SK-N-SH treated with all-trans-retinoic acid at 6 μM for 48 hours (cell line): ENCODE measurements at regions not wholly inside any gene's neighbourhood (a gene's known extent, or its start where the extent isn't known, plus 50 kb on each side); places are given as distances from the start of the nearest gene placed in this dataset.

Experiments used
- ATAC-seq: fragments of 200-7000 bp; cut with Tn5 transposase; 3 replicates; pipeline ENCODE4 v1.9.1; 2020; ENCODE audit warnings: mild to moderate bottlenecking, moderate library complexity
- ARNTL ChIP-seq: fragments of 450-650 bp; formaldehyde crosslinking; IDR thresholded peaks from 2 replicates; pipeline ENCODE4 v1.5.0; 2020; ENCODE audit warnings: low read depth, mild to moderate bottlenecking, moderate library complexity, borderline replicate concordance
- BACH2 ChIP-seq: fragments of 250-450 bp; sonication (Bioruptor Pico); IDR thresholded peaks from 2 replicates; pipeline ENCODE4 v1.9.0; 2021; ENCODE audit warnings: mild to moderate bottlenecking, borderline replicate concordance
- CSDC2 ChIP-seq: fragments of 250-450 bp; sonication (Bioruptor Pico); IDR thresholded peaks from 2 replicates; pipeline ENCODE4 v1.5.0; 2020; ENCODE audit warnings: mild to moderate bottlenecking, moderate library complexity
- ESRRG ChIP-seq: fragments of 250-450 bp; sonication (Bioruptor Pico); IDR thresholded peaks from 2 replicates; pipeline ENCODE4 v1.6.1; 2021; ENCODE audit warnings: mild to moderate bottlenecking
- GLIS3 ChIP-seq: fragments of 250-450 bp; sonication (Bioruptor Pico); IDR thresholded peaks from 2 replicates; pipeline ENCODE4 v1.5.0; 2020; ENCODE audit warnings: mild to moderate bottlenecking, moderate library complexity
- ISL1 ChIP-seq: fragments of 250-450 bp; sonication (Bioruptor Pico); IDR thresholded peaks from 2 replicates; pipeline ENCODE4 v2.1.2; 2022; ENCODE audit warnings: mild to moderate bottlenecking, moderate library complexity
- OSR1 ChIP-seq: fragments of 250-450 bp; sonication (Bioruptor Pico); IDR thresholded peaks from 2 replicates; pipeline ENCODE4 v1.8.0; 2022; ENCODE audit warnings: moderate library complexity, mild to moderate bottlenecking, inconsistent platforms
- RARB ChIP-seq: fragments of 250-450 bp; sonication (Bioruptor Pico); IDR thresholded peaks from 2 replicates; pipeline ENCODE4 v1.8.0; 2021; ENCODE audit warnings: mild to moderate bottlenecking, moderate library complexity
- SNAI2 ChIP-seq: fragments of 250-450 bp; sonication (Bioruptor Pico); IDR thresholded peaks from 2 replicates; pipeline ENCODE4 v1.5.0; 2020; ENCODE audit warnings: mild to moderate bottlenecking, moderate library complexity
- TOX ChIP-seq: fragments of 250-450 bp; sonication (Bioruptor Pico); IDR thresholded peaks from 2 replicates; pipeline ENCODE4 v1.8.0; 2021; ENCODE audit warnings: mild to moderate bottlenecking, moderate library complexity, borderline replicate concordance
- ZC3H10 ChIP-seq: fragments of 250-450 bp; sonication (Bioruptor Pico); IDR thresholded peaks from 2 replicates; pipeline ENCODE4 v1.5.1; 2021; ENCODE audit warnings: mild to moderate bottlenecking, moderate library complexity
- ZFP3 ChIP-seq: fragments of 250-450 bp; sonication (Bioruptor Pico); IDR thresholded peaks from 2 replicates; pipeline ENCODE4 v1.5.0; 2020; ENCODE audit warnings: mild to moderate bottlenecking, moderate library complexity
- ZFP30 ChIP-seq: fragments of 450-650 bp; formaldehyde crosslinking; IDR thresholded peaks from 2 replicates; pipeline ENCODE4 v1.5.0; 2022; ENCODE audit warnings: mild to moderate bottlenecking, moderate library complexity
- ZNF565 ChIP-seq: fragments of 450-650 bp; formaldehyde crosslinking; conservative IDR thresholded peaks from 2 replicates; pipeline ENCODE4 v1.5.0; 2020; ENCODE audit warnings: low read depth, mild to moderate bottlenecking, moderate library complexity
- ZNF70 ChIP-seq: fragments of 450-650 bp; formaldehyde crosslinking; IDR thresholded peaks from 2 replicates; pipeline ENCODE4 v1.5.0; 2020; ENCODE audit warnings: mild to moderate bottlenecking, moderate library complexity
- ZNF8 ChIP-seq: fragments of 450-650 bp; formaldehyde crosslinking; IDR thresholded peaks from 2 replicates; pipeline ENCODE4 v1.5.0; 2020; ENCODE audit warnings: mild to moderate bottlenecking, moderate library complexity
- TF ChIP-seq, protein P1 (sequence below): fragments of 250-450 bp; sonication (Bioruptor Pico); IDR thresholded peaks from 2 replicates; pipeline ENCODE4 v1.8.0; 2020; ENCODE audit warnings: mild to moderate bottlenecking, moderate library complexity, borderline replicate concordance
- TF ChIP-seq, protein P2 (sequence below): fragments of 250-450 bp; sonication (Bioruptor Pico); IDR thresholded peaks from 2 replicates; pipeline ENCODE4 v1.5.1; 2020; ENCODE audit warnings: low read depth, mild to moderate bottlenecking, moderate library complexity
- TF ChIP-seq, protein P3 (sequence below): fragments of 250-450 bp; sonication (Bioruptor Pico); IDR thresholded peaks from 2 replicates; pipeline ENCODE4 v1.8.0; 2021; ENCODE audit warnings: low read depth, mild to moderate bottlenecking, moderate library complexity, borderline replicate concordance

DNA sequence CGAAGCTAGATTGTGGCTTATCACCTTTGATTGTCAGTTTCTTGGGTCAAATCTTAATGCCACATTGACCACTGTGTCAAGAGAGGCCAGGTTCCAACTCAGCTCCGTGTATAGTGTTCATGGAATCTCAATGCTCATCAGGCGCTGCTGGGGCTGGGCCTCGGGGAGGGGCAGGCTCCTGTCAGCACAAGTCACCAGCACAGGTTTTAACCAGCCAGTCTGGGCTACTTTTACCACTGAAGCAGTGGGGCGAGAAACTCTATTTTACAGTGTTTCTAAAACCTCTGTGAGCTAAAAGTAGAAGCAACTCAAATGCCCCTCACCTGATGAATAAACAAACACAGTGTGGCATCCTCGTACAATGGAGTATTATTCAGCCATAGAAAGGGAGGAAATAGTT, 118.7 kb upstream of the GJB6 start (continued):
- TF ChIP-seq ZC3H10 (CRISPR knock-in tag) (no peak), ARNTL (no peak)

DNA sequence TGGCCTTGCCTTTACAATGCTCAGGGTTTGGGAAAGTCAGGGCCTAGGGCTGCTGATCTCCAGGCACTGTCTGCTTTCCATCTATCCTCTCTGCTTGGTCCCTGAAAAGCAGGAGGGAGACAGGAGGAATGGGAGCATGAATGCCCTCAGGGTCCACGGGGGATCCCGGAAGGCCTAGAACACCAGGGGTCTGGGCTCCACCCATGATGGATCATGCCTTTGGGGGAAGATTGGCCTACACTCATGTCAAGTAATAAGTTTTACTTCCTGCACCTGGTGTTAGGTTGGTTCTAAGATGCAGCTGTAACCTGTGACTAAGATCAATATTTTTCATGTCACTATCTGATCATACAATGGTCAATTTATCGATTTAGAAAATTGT, 118.3 kb upstream of the GJB6 start:
- ATAC-seq = no peak
- TF ChIP-seq ZC3H10 (CRISPR knock-in tag) (no peak), ISL1 (no peak), BACH2 (CRISPR knock-in tag) (no peak), TOX (CRISPR knock-in tag) (no peak), ZFP30 (CRISPR knock-in tag) (no peak), ZNF8 (CRISPR knock-in tag) (no peak), ZFP3 (CRISPR knock-in tag) (no peak), RARB (no peak), CSDC2 (CRISPR knock-in tag) (no peak), GLIS3 (CRISPR knock-in tag) (no peak), ARNTL (no peak), ZNF565 (CRISPR knock-in tag) (no peak), OSR1 (no peak)
- TF ChIP-seq, protein P1, sequence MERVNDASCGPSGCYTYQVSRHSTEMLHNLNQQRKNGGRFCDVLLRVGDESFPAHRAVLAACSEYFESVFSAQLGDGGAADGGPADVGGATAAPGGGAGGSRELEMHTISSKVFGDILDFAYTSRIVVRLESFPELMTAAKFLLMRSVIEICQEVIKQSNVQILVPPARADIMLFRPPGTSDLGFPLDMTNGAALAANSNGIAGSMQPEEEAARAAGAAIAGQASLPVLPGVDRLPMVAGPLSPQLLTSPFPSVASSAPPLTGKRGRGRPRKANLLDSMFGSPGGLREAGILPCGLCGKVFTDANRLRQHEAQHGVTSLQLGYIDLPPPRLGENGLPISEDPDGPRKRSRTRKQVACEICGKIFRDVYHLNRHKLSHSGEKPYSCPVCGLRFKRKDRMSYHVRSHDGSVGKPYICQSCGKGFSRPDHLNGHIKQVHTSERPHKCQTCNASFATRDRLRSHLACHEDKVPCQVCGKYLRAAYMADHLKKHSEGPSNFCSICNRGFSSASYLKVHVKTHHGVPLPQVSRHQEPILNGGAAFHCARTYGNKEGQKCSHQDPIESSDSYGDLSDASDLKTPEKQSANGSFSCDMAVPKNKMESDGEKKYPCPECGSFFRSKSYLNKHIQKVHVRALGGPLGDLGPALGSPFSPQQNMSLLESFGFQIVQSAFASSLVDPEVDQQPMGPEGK (CRISPR knock-in tag) = no peak
- TF ChIP-seq, protein P2, sequence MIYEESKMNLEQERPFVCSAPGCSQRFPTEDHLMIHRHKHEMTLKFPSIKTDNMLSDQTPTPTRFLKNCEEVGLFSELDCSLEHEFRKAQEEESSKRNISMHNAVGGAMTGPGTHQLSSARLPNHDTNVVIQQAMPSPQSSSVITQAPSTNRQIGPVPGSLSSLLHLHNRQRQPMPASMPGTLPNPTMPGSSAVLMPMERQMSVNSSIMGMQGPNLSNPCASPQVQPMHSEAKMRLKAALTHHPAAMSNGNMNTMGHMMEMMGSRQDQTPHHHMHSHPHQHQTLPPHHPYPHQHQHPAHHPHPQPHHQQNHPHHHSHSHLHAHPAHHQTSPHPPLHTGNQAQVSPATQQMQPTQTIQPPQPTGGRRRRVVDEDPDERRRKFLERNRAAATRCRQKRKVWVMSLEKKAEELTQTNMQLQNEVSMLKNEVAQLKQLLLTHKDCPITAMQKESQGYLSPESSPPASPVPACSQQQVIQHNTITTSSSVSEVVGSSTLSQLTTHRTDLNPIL (CRISPR knock-in tag) = no peak

DNA sequence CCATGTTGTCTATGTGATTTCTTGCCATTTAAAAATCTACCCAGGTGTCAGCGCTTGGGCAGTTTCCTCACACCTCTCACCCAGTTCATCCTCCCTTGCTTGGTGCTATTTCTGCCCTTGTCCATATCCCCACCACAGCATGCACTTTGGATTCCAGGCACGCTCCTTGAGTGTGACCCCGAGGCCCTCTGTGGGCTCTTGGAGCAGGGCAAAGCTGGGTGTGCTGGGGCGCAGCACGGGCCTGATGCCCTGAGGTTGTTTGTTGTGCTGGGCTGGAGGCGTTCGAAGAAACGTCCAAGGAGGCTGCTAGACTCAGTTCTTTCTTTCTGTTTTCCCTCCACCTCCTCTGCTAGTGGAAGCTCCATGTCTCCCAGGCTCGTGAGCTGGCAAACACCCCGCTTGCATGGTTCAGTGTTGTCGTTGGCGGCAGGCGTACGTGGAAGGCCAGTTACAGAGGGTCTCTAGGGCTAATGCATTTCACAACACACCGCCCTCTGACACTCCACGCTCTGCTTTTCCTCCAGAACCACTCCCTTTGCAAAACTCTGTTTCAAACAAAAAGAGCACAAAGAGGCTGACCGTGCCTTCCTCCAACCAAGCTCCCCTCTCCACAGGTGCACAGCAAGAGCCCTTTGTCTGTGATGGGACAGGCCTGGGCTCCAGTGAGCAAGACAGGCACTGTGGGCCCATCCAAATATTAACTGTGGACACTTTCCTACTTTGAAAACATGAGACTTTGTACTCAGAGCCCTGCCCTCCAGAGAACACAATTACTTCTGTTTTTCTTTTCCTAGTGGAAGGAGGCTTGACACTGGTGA, 117.7 kb upstream of the GJB6 start:
- ATAC-seq = no peak
- TF ChIP-seq SNAI2 (CRISPR knock-in tag) (no peak), OSR1 (no peak), BACH2 (CRISPR knock-in tag) (no peak), ESRRG (CRISPR knock-in tag) (no peak)
- TF ChIP-seq, protein P3, sequence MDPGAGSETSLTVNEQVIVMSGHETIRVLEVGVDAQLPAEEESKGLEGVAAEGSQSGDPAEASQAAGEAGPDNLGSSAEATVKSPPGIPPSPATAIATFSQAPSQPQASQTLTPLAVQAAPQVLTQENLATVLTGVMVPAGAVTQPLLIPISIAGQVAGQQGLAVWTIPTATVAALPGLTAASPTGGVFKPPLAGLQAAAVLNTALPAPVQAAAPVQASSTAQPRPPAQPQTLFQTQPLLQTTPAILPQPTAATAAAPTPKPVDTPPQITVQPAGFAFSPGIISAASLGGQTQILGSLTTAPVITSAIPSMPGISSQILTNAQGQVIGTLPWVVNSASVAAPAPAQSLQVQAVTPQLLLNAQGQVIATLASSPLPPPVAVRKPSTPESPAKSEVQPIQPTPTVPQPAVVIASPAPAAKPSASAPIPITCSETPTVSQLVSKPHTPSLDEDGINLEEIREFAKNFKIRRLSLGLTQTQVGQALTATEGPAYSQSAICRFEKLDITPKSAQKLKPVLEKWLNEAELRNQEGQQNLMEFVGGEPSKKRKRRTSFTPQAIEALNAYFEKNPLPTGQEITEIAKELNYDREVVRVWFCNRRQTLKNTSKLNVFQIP (CRISPR knock-in tag) = no peak

DNA sequence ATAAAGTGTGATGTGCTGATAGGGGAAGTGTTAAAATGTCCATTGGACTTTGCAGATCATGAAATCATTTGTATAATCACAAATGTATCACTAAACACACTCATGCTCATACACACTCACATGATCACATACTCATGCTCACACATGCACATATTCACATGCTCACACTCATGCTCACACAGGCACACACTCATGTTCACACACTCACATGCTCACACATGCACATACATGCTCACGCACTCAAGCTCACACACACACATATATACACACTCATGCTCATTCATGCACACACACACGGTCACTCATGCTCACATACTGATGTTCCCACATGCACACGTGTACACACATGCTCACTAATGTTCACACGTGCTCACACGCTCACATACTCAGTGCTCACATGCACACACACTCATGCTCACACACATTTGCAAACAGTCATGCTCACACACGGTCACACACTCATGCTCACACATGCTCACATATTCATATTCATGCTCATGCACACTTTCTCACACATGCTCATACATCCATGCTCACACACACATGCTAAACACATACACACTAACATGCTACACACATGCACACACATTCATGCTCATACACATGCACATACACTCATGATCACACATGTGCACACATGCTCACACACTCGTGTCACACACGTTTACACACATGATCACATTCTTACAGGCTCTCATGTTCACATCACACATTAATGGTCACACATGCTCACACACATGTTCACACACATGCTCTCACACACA, 116.7 kb upstream of the GJB6 start:
- no peak for TF ChIP-seq ZNF8 (CRISPR knock-in tag)
- no peak for ATAC-seq

DNA sequence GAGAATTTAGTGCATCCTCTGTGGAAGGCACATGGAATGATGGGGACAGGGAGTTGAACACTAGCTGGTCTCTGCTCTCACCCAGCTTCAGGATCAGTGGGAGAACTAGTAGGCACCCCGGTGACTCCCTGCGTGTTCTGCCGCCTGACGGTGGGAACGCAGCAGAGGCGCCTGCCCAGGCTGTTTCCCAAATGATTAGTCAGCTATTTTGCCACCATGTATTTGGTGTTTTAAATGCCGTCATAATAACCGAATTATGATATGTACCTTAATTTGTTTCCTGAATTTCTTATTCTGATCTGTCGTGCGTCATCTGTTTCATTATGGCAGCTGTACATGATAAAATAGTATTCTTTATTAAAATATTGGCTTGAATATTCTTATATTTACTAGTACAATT, 115.9 kb upstream of the GJB6 start:
- TF ChIP-seq ZNF8 (CRISPR knock-in tag) = no peak
- TF ChIP-seq, all 23 proteins: peak for 0
- no peak for ATAC-seq

DNA sequence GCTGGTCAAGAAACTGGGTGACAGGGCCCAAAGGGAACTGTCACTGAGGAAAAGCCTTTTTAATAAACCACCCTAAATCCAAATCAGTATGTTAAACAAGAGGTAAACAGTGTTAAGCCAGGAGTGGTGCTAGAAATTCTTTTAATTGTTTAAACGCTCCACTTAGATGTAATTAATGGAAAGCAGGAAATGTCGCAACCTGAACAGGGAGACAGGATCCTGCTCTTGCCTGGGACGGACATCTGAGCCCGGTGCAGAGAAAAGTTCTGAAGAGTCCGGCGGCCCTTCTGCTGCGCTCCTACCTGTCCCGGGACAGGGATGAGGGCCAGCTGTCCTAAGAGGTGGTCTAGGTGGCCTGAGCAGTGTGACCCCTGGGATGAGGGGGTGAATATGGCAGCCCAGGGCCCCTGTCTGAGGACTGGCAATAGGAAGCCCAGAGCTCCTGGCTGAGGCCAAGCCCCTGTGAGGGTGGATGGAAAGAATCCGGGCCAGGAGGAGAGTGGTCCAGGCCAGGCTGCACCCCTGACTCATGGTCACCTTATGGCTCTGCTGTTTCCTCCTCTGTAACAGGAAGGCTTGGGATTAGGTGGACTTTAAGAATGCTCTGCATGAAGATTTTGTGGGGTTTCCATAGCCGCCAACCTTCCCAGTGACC, 112.8 kb upstream of the GJB6 start:
- TF ChIP-seq, protein P2 (CRISPR knock-in tag) = no peak
- TF ChIP-seq ZNF565 (CRISPR knock-in tag) = no peak
- TF ChIP-seq ARNTL = no peak
- TF ChIP-seq CSDC2 (CRISPR knock-in tag) = no peak
- no peak for TF ChIP-seq ISL1
- no peak for TF ChIP-seq OSR1
- no peak for TF ChIP-seq GLIS3 (CRISPR knock-in tag)
- no peak for TF ChIP-seq SNAI2 (CRISPR knock-in tag)
- no peak for TF ChIP-seq TOX (CRISPR knock-in tag)
- no peak for TF ChIP-seq ZNF70 (CRISPR knock-in tag)
- no peak for ATAC-seq
